ENCODE measurements at regions not wholly inside any gene's neighbourhood (a gene's known extent, or its start where the extent isn't known, plus 50 kb on each side); places are given as distances from the start of the nearest gene placed in this dataset.
"Not testable (repeated sequence)": the region's sequence is repeated elsewhere in the genome, so short reads cannot be mapped to it uniquely, and the experiment has no call there.

DNA sequence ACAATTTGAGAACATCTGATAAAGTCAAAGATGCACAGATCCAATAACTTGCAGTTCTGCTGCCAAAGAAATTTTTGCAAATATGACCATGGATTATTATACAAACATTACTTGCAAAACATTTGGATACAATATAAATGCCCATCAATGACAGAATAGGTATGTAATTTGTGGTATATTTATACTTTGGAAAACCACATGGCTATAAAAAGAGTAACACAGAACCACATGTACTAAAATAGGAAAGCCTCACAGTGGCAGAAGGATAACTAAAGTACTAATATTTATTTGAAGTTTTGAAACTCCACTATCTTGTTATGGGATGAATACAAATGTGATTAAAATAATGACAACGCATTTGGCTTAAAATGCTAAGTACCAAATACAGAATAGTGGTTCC, 51.8 kb upstream of the DNAJC10 start:
- Histone ChIP-seq H3K27me3 (no peaks in the 10 kb centered on the region), H3K36me3 (no peaks in the 10 kb centered on the region), H3K4me1 (ENCODE audit: control insufficient read depth in 1 of 2, insufficient read depth in 1 of 2, low read depth in 1 of 2, low read length in 1 of 2) (no peaks in the 10 kb centered on the region), H3K4me3 (ENCODE audit: low read depth in 1 of 2, low read length in 1 of 2) (no peak overlapping the region), H3K9me3 (no peaks in the 10 kb centered on the region), H3K27ac (no peak overlapping the region)
- TF ChIP-seq, protein P1, sequence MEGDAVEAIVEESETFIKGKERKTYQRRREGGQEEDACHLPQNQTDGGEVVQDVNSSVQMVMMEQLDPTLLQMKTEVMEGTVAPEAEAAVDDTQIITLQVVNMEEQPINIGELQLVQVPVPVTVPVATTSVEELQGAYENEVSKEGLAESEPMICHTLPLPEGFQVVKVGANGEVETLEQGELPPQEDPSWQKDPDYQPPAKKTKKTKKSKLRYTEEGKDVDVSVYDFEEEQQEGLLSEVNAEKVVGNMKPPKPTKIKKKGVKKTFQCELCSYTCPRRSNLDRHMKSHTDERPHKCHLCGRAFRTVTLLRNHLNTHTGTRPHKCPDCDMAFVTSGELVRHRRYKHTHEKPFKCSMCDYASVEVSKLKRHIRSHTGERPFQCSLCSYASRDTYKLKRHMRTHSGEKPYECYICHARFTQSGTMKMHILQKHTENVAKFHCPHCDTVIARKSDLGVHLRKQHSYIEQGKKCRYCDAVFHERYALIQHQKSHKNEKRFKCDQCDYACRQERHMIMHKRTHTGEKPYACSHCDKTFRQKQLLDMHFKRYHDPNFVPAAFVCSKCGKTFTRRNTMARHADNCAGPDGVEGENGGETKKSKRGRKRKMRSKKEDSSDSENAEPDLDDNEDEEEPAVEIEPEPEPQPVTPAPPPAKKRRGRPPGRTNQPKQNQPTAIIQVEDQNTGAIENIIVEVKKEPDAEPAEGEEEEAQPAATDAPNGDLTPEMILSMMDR (IDR thresholded peaks at IDR 0.05): no peak

DNA sequence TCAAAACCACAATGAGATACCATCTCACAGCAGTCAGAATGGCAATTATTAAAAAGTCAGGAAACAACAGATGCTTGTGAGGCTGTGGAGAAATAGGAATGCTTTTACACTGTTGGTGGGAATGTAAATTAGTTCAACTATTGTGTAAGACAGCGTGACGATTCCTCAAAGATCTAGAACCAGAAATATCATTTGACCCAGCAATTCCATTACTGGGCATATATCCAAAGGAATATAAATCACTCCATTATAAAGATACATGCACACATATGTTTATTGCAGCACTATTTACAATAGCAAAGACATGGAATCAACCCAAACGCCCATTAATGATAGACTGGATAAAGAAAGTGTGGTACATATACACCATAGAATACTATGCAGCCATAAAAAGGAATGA, 50.6 kb upstream of the DNAJC10 start:
- H3K9me3 ChIP-seq; H3K27me3 ChIP-seq; H3K27ac ChIP-seq; H3K4me3 ChIP-seq (ENCODE audit: low read depth in 1 of 2, low read length in 1 of 2); H3K4me1 ChIP-seq (ENCODE audit: control insufficient read depth in 1 of 2, insufficient read depth in 1 of 2, low read depth in 1 of 2, low read length in 1 of 2); H3K36me3 ChIP-seq: not testable (repeated sequence)
